Neural cell (in vitro differentiated cells): ENCODE measurements at regions not wholly inside any gene's neighbourhood (a gene's known extent, or its start where the extent isn't known, plus 50 kb on each side); places are given as distances from the start of the nearest gene placed in this dataset.

Experiments
- CTCF ChIP-seq: fragments of 450-650 bp; IDR thresholded peaks from 2 replicates; pipeline ENCODE4 v1.5.1; 2014; ENCODE audit warnings: antibody characterized with exemption, mild to moderate bottlenecking, moderate library complexity; ENCODE audit not compliant: poor library complexity, severe bottlenecking
- EP300 ChIP-seq: fragments of 450-650 bp; conservative IDR thresholded peaks from 2 replicates; pipeline ENCODE4 v1.6.1; 2014; ENCODE audit warnings: antibody characterized with exemption, mild to moderate bottlenecking, moderate library complexity; ENCODE audit not compliant: poor library complexity, severe bottlenecking
- EZH2 ChIP-seq: fragments of 200-600, 300-800 bp; shearing (Covaris generic), sonication (generic); IDR thresholded peaks from 2 replicates; pipeline ENCODE4 v1.6.1; 2014; ENCODE audit warnings: antibody characterized with exemption, low read length, borderline replicate concordance, mild to moderate bottlenecking; ENCODE audit not compliant: insufficient read depth, poor library complexity, severe bottlenecking
- MXI1 ChIP-seq: fragments of 450-650 bp; conservative IDR thresholded peaks from 2 replicates; pipeline ENCODE4 v1.6.1; 2014; ENCODE audit warnings: antibody characterized with exemption, mild to moderate bottlenecking; ENCODE audit not compliant: poor library complexity, severe bottlenecking
- POLR2AphosphoS5 ChIP-seq: IDR thresholded peaks from 2 replicates; pipeline ENCODE4 v1.6.1; 2012
- RAD21 ChIP-seq: fragments of 450-650 bp; conservative IDR thresholded peaks from 2 replicates; pipeline ENCODE4 v1.6.1; 2014; ENCODE audit warnings: antibody characterized with exemption, mild to moderate bottlenecking, moderate library complexity
- REST ChIP-seq: IDR thresholded peaks from 2 replicates; pipeline ENCODE4 v1.6.1; 2012; ENCODE audit warnings: borderline replicate concordance
- TAF1 ChIP-seq: IDR thresholded peaks from 2 replicates; pipeline ENCODE4 v1.6.1; 2012; ENCODE audit warnings: low read depth

GRCh38 chr2:150885774-150886386 is 375.8 kb downstream of the RBM43 start:
- no peak for TF ChIP-seq EZH2
- no peak for TF ChIP-seq POLR2AphosphoS5
- TF ChIP-seq CTCF: no peak
- no peak for TF ChIP-seq EP300
- TF ChIP-seq TAF1: no peak
- no peak for TF ChIP-seq RAD21
- no peak for TF ChIP-seq MXI1
- TF ChIP-seq REST: no peak
